ENCODE measurements at regions not wholly inside any gene's neighbourhood (a gene's known extent, or its start where the extent isn't known, plus 50 kb on each side); places are given as distances from the start of the nearest gene placed in this dataset.

GRCh38 chr9:107989544-107989943 lies 500.0 kb upstream of the KLF4 start:
- TF ChIP-seq CREB1 (CRISPR knock-in tag; IDR thresholded peaks at IDR 0.05; ENCODE audit: low read depth) (no peak), EZH2 (IDR thresholded peaks at IDR 0.05; ENCODE audit: low read depth, unreplicated experiment) (no peak), CTCF (conservative IDR thresholded peaks at IDR 0.05; ENCODE audit: low read depth in 2 of 2) (no peak), REST (IDR thresholded peaks at IDR 0.05; ENCODE audit: unreplicated experiment) (no peak), ZNF331 (CRISPR knock-in tag; IDR thresholded peaks at IDR 0.05; ENCODE audit: low read depth) (no peak), JUNB (IDR thresholded peaks at IDR 0.05; ENCODE audit: unreplicated experiment) (no peak), POLR2AphosphoS5 (IDR thresholded peaks at IDR 0.05; ENCODE audit: low read depth) (no peak), ZNF114 (CRISPR knock-in tag; IDR thresholded peaks at IDR 0.05) (no peak), EZH2phosphoT487 (IDR thresholded peaks at IDR 0.05; ENCODE audit: unreplicated experiment) (no peak)

All from GM23338 (cell line).